GM23338 (cell line): ENCODE measurements at regions not wholly inside any gene's neighbourhood (a gene's known extent, or its start where the extent isn't known, plus 50 kb on each side); places are given as distances from the start of the nearest gene placed in this dataset.

Experiments
- ATAC-seq: fragments of 200-7000 bp; cut with Tn5 transposase; 3 replicates; pipeline ENCODE4 v1.9.1; 2020
- DNase-seq: peaks from one replicate; pipeline ENCODE4 v3.0.0-alpha.2; 2015; ENCODE audit warnings: low spot score
- H2AFZ ChIP-seq: fragments of 200-600 bp; sonication (generic); 2 replicates; pipeline ENCODE4 v1.8.0; 2016; ENCODE audit warnings: antibody characterized with exemption, mild to moderate bottlenecking, moderate library complexity
- H3F3A ChIP-seq: fragments of 200-600 bp; sonication (generic); replicated peaks from 2 replicates; pipeline ENCODE4 v1.8.0; 2017; ENCODE audit warnings: antibody characterized with exemption, mixed run types, low read depth
- H3K27ac ChIP-seq: fragments of 200-600 bp; sonication (generic); 2 replicates; pipeline ENCODE4 v1.6.1; 2016; ENCODE audit warnings: low read depth
- H3K27me3 ChIP-seq: fragments of 200-600 bp; sonication (generic); 2 replicates; pipeline ENCODE4 v1.8.0; 2016; ENCODE audit warnings: mild to moderate bottlenecking, mixed run types, moderate library complexity; ENCODE audit not compliant: insufficient read depth
- H3K36me3 ChIP-seq: fragments of 200-600 bp; sonication (generic); 2 replicates; pipeline ENCODE4 v1.8.0; 2016; ENCODE audit warnings: mild to moderate bottlenecking; ENCODE audit not compliant: insufficient read depth
- H3K4me1 ChIP-seq: fragments of 200-600 bp; sonication (generic); 2 replicates; pipeline ENCODE4 v1.8.0; 2016; ENCODE audit warnings: mild to moderate bottlenecking, moderate library complexity; ENCODE audit not compliant: insufficient read depth
- H3K4me2 ChIP-seq: fragments of 200-600 bp; sonication (generic); 2 replicates; pipeline ENCODE4 v1.7.1; 2017; ENCODE audit warnings: mixed run types
- H3K4me3 ChIP-seq: fragments of 200-600 bp; sonication (generic); 2 replicates; pipeline ENCODE4 v1.6.1; 2016; ENCODE audit warnings: mixed run types
- H3K79me2 ChIP-seq: fragments of 200-600 bp; sonication (generic); replicated peaks from 2 replicates; pipeline ENCODE4 v1.8.0; 2017; ENCODE audit warnings: mild to moderate bottlenecking; ENCODE audit not compliant: insufficient read depth
- H3K9me2 ChIP-seq: fragments of 200-600 bp; sonication (generic); 2 replicates; pipeline ENCODE4 v1.8.0; 2017; ENCODE audit not compliant: insufficient read depth
- H4K20me1 ChIP-seq: fragments of 200-600 bp; sonication (generic); replicated peaks from 2 replicates; pipeline ENCODE4 v1.8.0; 2017; ENCODE audit warnings: mild to moderate bottlenecking; ENCODE audit not compliant: insufficient read depth
- H3K27ac Mint-ChIP-seq: 2 replicates; pipeline ENCODE4 v1.8.0; 2020; ENCODE audit warnings: inconsistent platforms, mild to moderate bottlenecking, moderate library complexity, mixed read lengths
- H3K27me3 Mint-ChIP-seq: 3 replicates; pipeline ENCODE4 v1.8.0; 2022; ENCODE audit warnings: low read depth, mild to moderate bottlenecking, moderate library complexity, mixed read lengths, inconsistent platforms; ENCODE audit not compliant: insufficient read depth, poor library complexity
- H3K36me3 Mint-ChIP-seq: 3 replicates; pipeline ENCODE4 v1.8.0; 2021; ENCODE audit warnings: low read depth, mild to moderate bottlenecking, inconsistent platforms, moderate library complexity, mixed read lengths
- H3K4me1 Mint-ChIP-seq: 3 replicates; pipeline ENCODE4 v1.8.0; 2020; ENCODE audit warnings: mild to moderate bottlenecking, inconsistent platforms, mixed read lengths
- H3K4me3 Mint-ChIP-seq: 3 replicates; pipeline ENCODE4 v1.8.0; 2021; ENCODE audit warnings: moderate library complexity, mild to moderate bottlenecking, inconsistent platforms, mixed read lengths
- H3K9me3 Mint-ChIP-seq: 3 replicates; pipeline ENCODE4 v1.8.0; 2020; ENCODE audit warnings: moderate library complexity, mild to moderate bottlenecking, inconsistent platforms, mixed read lengths
- EZH2 ChIP-seq: fragments of 200-600 bp; sonication (generic); IDR thresholded peaks from one replicate; pipeline ENCODE4 v1.8.0; 2017; ENCODE audit warnings: antibody characterized with exemption, mild to moderate bottlenecking, low read depth; ENCODE audit not compliant: unreplicated experiment
- EZH2phosphoT487 ChIP-seq: fragments of 200-600 bp; sonication (generic); IDR thresholded peaks from one replicate; pipeline ENCODE4 v1.8.1; 2018; ENCODE audit warnings: antibody characterized with exemption; ENCODE audit not compliant: unreplicated experiment
- JUNB ChIP-seq: IDR thresholded peaks from one replicate; pipeline ENCODE4 v1.6.1; 2016; ENCODE audit warnings: antibody characterized with exemption; ENCODE audit not compliant: unreplicated experiment
- NANOG ChIP-seq: IDR thresholded peaks from 2 replicates; pipeline ENCODE4 v1.6.1; 2016; ENCODE audit warnings: antibody characterized with exemption, borderline replicate concordance
- POLR2AphosphoS5 ChIP-seq: IDR thresholded peaks from 2 replicates; pipeline ENCODE4 v1.6.1; 2016; ENCODE audit warnings: antibody characterized with exemption, low read depth
- REST ChIP-seq: IDR thresholded peaks from one replicate; pipeline ENCODE4 v1.6.1; 2018; ENCODE audit warnings: antibody characterized with exemption; ENCODE audit not compliant: unreplicated experiment
- ZNF114 ChIP-seq: fragments of 250-450 bp; sonication (Bioruptor Pico); IDR thresholded peaks from 2 replicates; pipeline ENCODE4 v1.5.0; 2020; ENCODE audit warnings: mild to moderate bottlenecking, moderate library complexity
- ZNF462 ChIP-seq: fragments of 250-450 bp; sonication (Bioruptor Pico); IDR thresholded peaks from 2 replicates; pipeline ENCODE4 v1.5.0; 2020; ENCODE audit warnings: mild to moderate bottlenecking, moderate library complexity

- TF ChIP-seq ZNF462 (CRISPR knock-in tag) = no peak
- no peak for TF ChIP-seq NANOG
- no peak for TF ChIP-seq ZNF114 (CRISPR knock-in tag)
These were observed 312.3 kb upstream of the FAT3 start (continued) for GRCh38 chr11:91912322-91912721.

DNA sequence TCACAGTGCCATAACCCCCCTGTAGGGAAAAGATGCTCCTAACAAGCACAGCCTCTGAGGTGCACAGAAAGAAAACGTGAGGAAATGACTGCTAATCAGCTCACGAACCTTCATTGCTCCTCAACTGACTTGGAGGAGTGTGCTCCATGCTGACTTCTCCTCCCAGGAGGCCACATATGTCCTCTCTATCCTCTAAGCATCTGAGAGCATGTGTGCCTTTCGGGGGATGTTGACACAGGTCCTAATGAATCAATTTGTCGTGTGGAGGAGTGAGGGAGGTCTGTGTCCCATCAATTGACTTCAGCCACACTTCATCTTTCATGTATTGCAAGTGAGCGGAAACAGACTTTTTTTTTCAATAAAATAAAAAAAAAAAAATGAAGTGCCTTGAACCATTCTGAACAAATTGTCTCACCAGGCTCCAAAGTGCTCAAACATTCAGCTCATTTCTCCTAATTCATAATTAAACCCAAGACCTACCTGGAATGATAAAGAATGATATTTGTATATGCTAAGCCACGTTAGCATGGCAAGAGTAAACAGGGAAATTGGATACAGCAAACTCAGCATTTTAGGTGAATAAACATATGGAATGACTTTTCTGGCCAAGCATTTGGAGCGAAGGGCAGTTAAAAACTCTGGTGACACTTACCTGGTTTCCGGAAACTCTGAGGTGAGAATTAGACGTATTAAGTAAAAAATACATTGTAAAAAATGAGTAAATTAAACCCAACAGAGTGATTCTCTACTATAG lies 317.6 kb upstream of the FAT3 start:
- H3K4me2 ChIP-seq = no peak overlapping the region
- Mint-ChIP-seq H3K9me3 (peaks cover 2% of the 10 kb centered on the region; the same call in 1 of the 3 replicates), H3K27ac (no peak overlapping the region), H3K4me1 (peaks cover 7% of the 10 kb centered on the region; the same call in 2 of the 3 replicates), H3K4me3 (no peak overlapping the region), H3K27me3 (no peaks in the 10 kb centered on the region), H3K36me3 (no peaks in the 10 kb centered on the region)
- no peaks in the 10 kb centered on the region for H3F3A ChIP-seq
- no peaks in the 10 kb centered on the region for H3K27me3 ChIP-seq
- DNase-seq (no peak), ATAC-seq (no peak)
- H3K27ac ChIP-seq = no peak overlapping the region
- H3K9me2 ChIP-seq = no peaks in the 10 kb centered on the region
- H3K36me3 ChIP-seq = no peaks in the 10 kb centered on the region
- H4K20me1 ChIP-seq = no peaks in the 10 kb centered on the region
- no peaks in the 10 kb centered on the region for H3K4me1 ChIP-seq
- peak overlapping the region; percentile 53; the same call in 1 of the 2 replicates for H2AFZ ChIP-seq
- no peak overlapping the region for H3K4me3 ChIP-seq
- no peaks in the 10 kb centered on the region for H3K79me2 ChIP-seq
- TF ChIP-seq EZH2phosphoT487 (no peak), NANOG (no peak), EZH2 (no peak), POLR2AphosphoS5 (no peak), JUNB (no peak), REST (no peak)
